Memory B cell (primary cell): ENCODE measurements at regions not wholly inside any gene's neighbourhood (a gene's known extent, or its start where the extent isn't known, plus 50 kb on each side); places are given as distances from the start of the nearest gene placed in this dataset.

Source experiments
- ATAC-seq: fragments of 150-1000 bp; cut with Tn5 transposase; 2 replicates; pipeline ENCODE4 v1.10.0; 2021; ENCODE audit warnings: low read depth, mild to moderate bottlenecking, moderate library complexity
- DNase-seq, 2 donors: peaks; one replicate each; pipeline ENCODE4 v3.0.0; 2022; ENCODE audit warnings: low spot score in 2 of 2
- H3K27ac Mint-ChIP-seq: one replicate; pipeline ENCODE4 v1.8.0; 2022; ENCODE audit warnings: mild to moderate bottlenecking, moderate library complexity, mixed read lengths
- H3K27me3 Mint-ChIP-seq: one replicate; pipeline ENCODE4 v1.8.0; 2022; ENCODE audit warnings: mixed read lengths
- H3K36me3 Mint-ChIP-seq: one replicate; pipeline ENCODE4 v1.8.0; 2022; ENCODE audit warnings: mild to moderate bottlenecking, mixed read lengths
- H3K4me1 Mint-ChIP-seq: one replicate; pipeline ENCODE4 v1.8.0; 2022; ENCODE audit warnings: mixed read lengths
- H3K4me3 Mint-ChIP-seq: one replicate; pipeline ENCODE4 v1.8.0; 2022; ENCODE audit warnings: mild to moderate bottlenecking, moderate library complexity, mixed read lengths
- H3K9me3 Mint-ChIP-seq: one replicate; pipeline ENCODE4 v1.8.0; 2022; ENCODE audit warnings: mixed read lengths

- Mint-ChIP-seq H3K9me3 (peaks cover 2% of the 10 kb centered on the region), H3K27ac (no peak overlapping the region), H3K36me3 (no peaks in the 10 kb centered on the region), H3K4me3 (no peak overlapping the region), H3K4me1 (no peaks in the 10 kb centered on the region), H3K27me3 (peaks cover 7% of the 10 kb centered on the region)
- DNase-seq (no peak), ATAC-seq (no peak)
Observed at GRCh38 chr11:122331079-122331478, 215.1 kb upstream of the BLID start.

GRCh38 chr11:122330279-122330965 is 214.4 kb upstream of the BLID start:
- H3K4me1 Mint-ChIP-seq: no peaks in the 10 kb centered on the region

GRCh38 chr11:122327528-122327927 is 211.5 kb upstream of the BLID start:
- ATAC-seq: no peak
- no peak for DNase-seq
- Mint-ChIP-seq H3K9me3 (no peaks in the 10 kb centered on the region), H3K36me3 (no peaks in the 10 kb centered on the region), H3K27me3 (peaks cover 2% of the 10 kb centered on the region), H3K4me1 (no peaks in the 10 kb centered on the region), H3K4me3 (no peak overlapping the region), H3K27ac (no peak overlapping the region)

More at GRCh38 chr11:122330279-122330965, 214.4 kb upstream of the BLID start:
- H3K27ac Mint-ChIP-seq: no peak overlapping the region
- no peak overlapping the region for H3K4me3 Mint-ChIP-seq
- H3K27me3 Mint-ChIP-seq: peaks cover 7% of the 10 kb centered on the region
- no peak for DNase-seq
- peaks cover 2% of the 10 kb centered on the region for H3K9me3 Mint-ChIP-seq
- H3K36me3 Mint-ChIP-seq: no peaks in the 10 kb centered on the region
- no peak for ATAC-seq

- DNase-seq (no peak), ATAC-seq (no peak)
- no peak overlapping the region for H3K4me3 Mint-ChIP-seq
- H3K27ac Mint-ChIP-seq: no peak overlapping the region
- H3K27me3 Mint-ChIP-seq: peaks cover 2% of the 10 kb centered on the region
- no peaks in the 10 kb centered on the region for H3K36me3 Mint-ChIP-seq
- no peaks in the 10 kb centered on the region for H3K9me3 Mint-ChIP-seq
- no peaks in the 10 kb centered on the region for H3K4me1 Mint-ChIP-seq
Observed at GRCh38 chr11:122323754-122324421, 207.9 kb upstream of the BLID start.

- H3K4me3 Mint-ChIP-seq: no peak overlapping the region
Observed at GRCh38 chr11:122322329-122322728, 206.3 kb upstream of the BLID start.

GRCh38 chr11:122320671-122321070 is 204.7 kb upstream of the BLID start:
- DNase-seq (no peak), ATAC-seq (no peak)
- Mint-ChIP-seq H3K4me3 (no peak overlapping the region), H3K36me3 (no peaks in the 10 kb centered on the region), H3K9me3 (no peaks in the 10 kb centered on the region), H3K27ac (no peak overlapping the region), H3K27me3 (peaks cover 2% of the 10 kb centered on the region), H3K4me1 (no peaks in the 10 kb centered on the region)

More at GRCh38 chr11:122322329-122322728, 206.3 kb upstream of the BLID start:
- DNase-seq (no peak), ATAC-seq (no peak)
- Mint-ChIP-seq H3K9me3 (no peaks in the 10 kb centered on the region), H3K36me3 (no peaks in the 10 kb centered on the region), H3K4me1 (no peaks in the 10 kb centered on the region), H3K27ac (no peak overlapping the region), H3K27me3 (peaks cover 2% of the 10 kb centered on the region)

GRCh38 chr11:122319691-122320620 is 203.9 kb upstream of the BLID start:
- Mint-ChIP-seq H3K36me3 (no peaks in the 10 kb centered on the region), H3K4me3 (no peak overlapping the region), H3K27me3 (peaks cover 2% of the 10 kb centered on the region), H3K9me3 (no peaks in the 10 kb centered on the region), H3K4me1 (no peaks in the 10 kb centered on the region), H3K27ac (no peak overlapping the region)
- no peak for ATAC-seq
- DNase-seq: no peak

GRCh38 chr11:122319085-122319484 is 203.1 kb upstream of the BLID start:
- Mint-ChIP-seq H3K9me3 (no peaks in the 10 kb centered on the region), H3K27me3 (peaks cover 4% of the 10 kb centered on the region), H3K36me3 (no peaks in the 10 kb centered on the region), H3K27ac (no peak overlapping the region), H3K4me3 (no peak overlapping the region), H3K4me1 (no peaks in the 10 kb centered on the region)
- ATAC-seq (no peak), DNase-seq (no peak)

GRCh38 chr11:122317305-122317704 is 201.3 kb upstream of the BLID start:
- Mint-ChIP-seq H3K36me3 (no peaks in the 10 kb centered on the region), H3K4me3 (no peak overlapping the region), H3K9me3 (no peaks in the 10 kb centered on the region), H3K27me3 (peaks cover 2% of the 10 kb centered on the region), H3K4me1 (no peaks in the 10 kb centered on the region), H3K27ac (no peak overlapping the region)
- DNase-seq (no peak), ATAC-seq (no peak)

GRCh38 chr11:122313581-122313980 is 197.6 kb upstream of the BLID start:
- Mint-ChIP-seq H3K36me3 (no peaks in the 10 kb centered on the region), H3K9me3 (peaks cover 1% of the 10 kb centered on the region), H3K4me1 (no peaks in the 10 kb centered on the region), H3K27me3 (peaks cover 4% of the 10 kb centered on the region), H3K4me3 (no peak overlapping the region), H3K27ac (no peak overlapping the region)
- DNase-seq: no peak
- no peak for ATAC-seq

GRCh38 chr11:122311216-122311755 is 195.3 kb upstream of the BLID start:
- H3K9me3 Mint-ChIP-seq: peaks cover 1% of the 10 kb centered on the region
- H3K36me3 Mint-ChIP-seq: no peaks in the 10 kb centered on the region
- ATAC-seq: no peak

GRCh38 chr11:122310766-122311165 is 194.8 kb upstream of the BLID start:
- Mint-ChIP-seq H3K27ac (no peak overlapping the region), H3K9me3 (peaks cover 1% of the 10 kb centered on the region)

More at GRCh38 chr11:122311216-122311755, 195.3 kb upstream of the BLID start:
- H3K27ac Mint-ChIP-seq: no peak overlapping the region
- no peaks in the 10 kb centered on the region for H3K4me1 Mint-ChIP-seq
- no peak overlapping the region for H3K4me3 Mint-ChIP-seq
- H3K27me3 Mint-ChIP-seq: peaks cover 4% of the 10 kb centered on the region
- DNase-seq: no peak

GRCh38 chr11:122309262-122309925 is 193.4 kb upstream of the BLID start:
- no peaks in the 10 kb centered on the region for H3K36me3 Mint-ChIP-seq
- no peak overlapping the region for H3K4me3 Mint-ChIP-seq
- DNase-seq: no peak
- H3K4me1 Mint-ChIP-seq: no peaks in the 10 kb centered on the region
- no peak overlapping the region for H3K27ac Mint-ChIP-seq
- no peak for ATAC-seq
- peaks cover 1% of the 10 kb centered on the region for H3K27me3 Mint-ChIP-seq
- peaks cover 1% of the 10 kb centered on the region for H3K9me3 Mint-ChIP-seq

More at GRCh38 chr11:122310766-122311165, 194.8 kb upstream of the BLID start:
- no peak overlapping the region for H3K4me3 Mint-ChIP-seq
- no peaks in the 10 kb centered on the region for H3K4me1 Mint-ChIP-seq
- ATAC-seq (no peak), DNase-seq (no peak)
- no peaks in the 10 kb centered on the region for H3K36me3 Mint-ChIP-seq
- H3K27me3 Mint-ChIP-seq: peaks cover 4% of the 10 kb centered on the region
